PC-3 (cell line): ENCODE measurements at regions not wholly inside any gene's neighbourhood (a gene's known extent, or its start where the extent isn't known, plus 50 kb on each side); places are given as distances from the start of the nearest gene placed in this dataset.
"Not testable (repeated sequence)": the region's sequence is repeated elsewhere in the genome, so short reads cannot be mapped to it uniquely, and the experiment has no call there.

Experiments
- ATAC-seq: fragments of 200-7000 bp; cut with Tn5 transposase; 2 replicates; pipeline ENCODE4 v1.9.1; 2020; ENCODE audit warnings: mild to moderate bottlenecking, moderate library complexity
- BruUV-seq: library from RNA; stranded (reverse); fragments of 400-500 nt; replicated peaks from 2 replicates; lab custom pipeline; 2021; lab: Mats Ljungman, UMichigan
- CTCF ChIA-PET: fragments of 300-600 bp; sonication (Branson Sonifier 250); formaldehyde crosslinking; loops from one replicate; lab custom pipeline; 2022; ENCODE audit warnings: antibody characterized with exemption; lab: Charles Lee
- POLR2A ChIA-PET: fragments of 300-600 bp; sonication (Branson Sonifier 250); formaldehyde crosslinking; loops from one replicate; lab custom pipeline; 2022; ENCODE audit warnings: antibody characterized with exemption; ENCODE audit not compliant: unreplicated experiment; lab: Charles Lee
- DNase-seq: peaks from one replicate; pipeline ENCODE4 v3.0.0-alpha.2; 2015
- H2AFZ ChIP-seq: fragments of 300-600 bp; sonication (generic); 2 replicates; pipeline ENCODE4 v1.6.0; 2016; ENCODE audit warnings: antibody characterized with exemption, low read length
- H3F3A ChIP-seq: fragments of 300-600 bp; sonication (generic); one replicate; pipeline ENCODE4 v1.6.0; 2017; ENCODE audit warnings: antibody characterized with exemption, low read length, control low read depth, mild to moderate bottlenecking; ENCODE audit not compliant: unreplicated experiment
- H3K27ac ChIP-seq: fragments of 300-600 bp; sonication (generic); 2 replicates; pipeline ENCODE4 v1.5.1; 2016; ENCODE audit warnings: mild to moderate bottlenecking, low read length
- H3K27me3 ChIP-seq: fragments of 300-600 bp; sonication (generic); 2 replicates; pipeline ENCODE4 v1.6.1; 2016; ENCODE audit warnings: low read length, mixed read lengths
- H3K36me3 ChIP-seq: fragments of 300-600 bp; sonication (generic); 2 replicates; pipeline ENCODE4 v1.6.1; 2016; ENCODE audit warnings: low read depth, mixed run types, low read length, mixed read lengths
- H3K4me1 ChIP-seq: fragments of 300-600 bp; sonication (generic); 2 replicates; pipeline ENCODE4 v1.5.1; 2016; ENCODE audit warnings: low read length; ENCODE audit not compliant: insufficient read depth
- H3K4me2 ChIP-seq: fragments of 300-600 bp; sonication (generic); 2 replicates; pipeline ENCODE4 v1.6.0; 2016; ENCODE audit warnings: low read length
- H3K4me3 ChIP-seq: fragments of 300-600 bp; sonication (generic); 2 replicates; pipeline ENCODE4 v1.5.1; 2016; ENCODE audit warnings: mild to moderate bottlenecking, low read length, mixed read lengths
- H3K79me2 ChIP-seq: fragments of 300-600 bp; sonication (generic); 2 replicates; pipeline ENCODE4 v1.6.1; 2017; ENCODE audit warnings: low read length, mixed read lengths
- H3K9ac ChIP-seq: fragments of 300-600 bp; sonication (generic); 2 replicates; pipeline ENCODE4 v1.6.0; 2016; ENCODE audit warnings: mild to moderate bottlenecking, low read length
- H3K9me2 ChIP-seq: fragments of 300-600 bp; sonication (generic); replicated peaks from 2 replicates; pipeline ENCODE4 v1.6.1; 2016; ENCODE audit warnings: mixed run types, low read length, mixed read lengths
- H3K9me3 ChIP-seq: fragments of 300-600 bp; sonication (generic); 2 replicates; pipeline ENCODE4 v1.6.1; 2016; ENCODE audit warnings: low read length, mixed read lengths
- H4K20me1 ChIP-seq: fragments of 300-600 bp; sonication (generic); 2 replicates; pipeline ENCODE4 v1.6.1; 2016; ENCODE audit warnings: low read length, mixed read lengths
- EZH2 ChIP-seq: fragments of 300-600 bp; sonication (generic); IDR thresholded peaks from one replicate; pipeline ENCODE4 v1.6.1; 2017; ENCODE audit warnings: antibody characterized with exemption, mild to moderate bottlenecking, low read length; ENCODE audit not compliant: unreplicated experiment
- EZH2phosphoT487 ChIP-seq: fragments of 300-600 bp; sonication (generic); IDR thresholded peaks from 2 replicates; pipeline ENCODE4 v1.6.1; 2018; ENCODE audit warnings: mild to moderate bottlenecking, antibody characterized with exemption, low read length, borderline replicate concordance
- intact Hi-C: fragments of 100-400 bp; cut with micrococcal nuclease; formaldehyde crosslinking; loops from 2 replicates; pipeline ENCODE4 v1.9.0; 2023
- TF ChIP-seq, protein P1 (sequence below): fragments of 300-600 bp; sonication (generic); conservative IDR thresholded peaks from 2 replicates; pipeline ENCODE4 v1.5.1; 2017; ENCODE audit warnings: antibody characterized with exemption, low read depth, mild to moderate bottlenecking, low read length

DNA sequence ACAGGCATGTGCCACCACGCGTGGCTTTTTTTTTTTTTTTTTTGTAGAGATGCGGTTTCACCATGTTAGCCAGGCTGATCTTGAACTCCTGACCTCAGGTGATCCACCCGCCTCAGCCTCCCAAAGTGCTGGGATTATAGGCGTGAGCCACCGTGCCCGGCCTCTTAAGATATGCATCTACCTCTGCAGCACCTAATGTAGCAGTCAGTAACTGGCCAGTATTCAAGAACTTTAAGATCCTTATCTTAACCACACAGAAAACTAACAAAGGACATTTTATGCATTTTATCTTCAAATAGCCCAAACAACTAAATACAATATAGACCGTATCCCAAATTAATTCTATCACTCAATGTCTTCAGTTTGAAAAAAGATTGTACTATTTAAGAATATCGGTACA lies 618.7 kb downstream of the TLE1 start:
- BruUV-seq: no TSS peak
- H3K27me3 ChIP-seq: no peaks in the 10 kb centered on the region
- H3K9me2 ChIP-seq: no peaks in the 10 kb centered on the region
- CTCF ChIA-PET: no interaction called here
- H2AFZ ChIP-seq: no peak overlapping the region
- no peaks in the 10 kb centered on the region for H3K4me1 ChIP-seq
- H3K27ac ChIP-seq: no peak overlapping the region
- DNase-seq: peak; percentile 59
- H3K36me3 ChIP-seq: no peaks in the 10 kb centered on the region
- TF ChIP-seq, protein P1, sequence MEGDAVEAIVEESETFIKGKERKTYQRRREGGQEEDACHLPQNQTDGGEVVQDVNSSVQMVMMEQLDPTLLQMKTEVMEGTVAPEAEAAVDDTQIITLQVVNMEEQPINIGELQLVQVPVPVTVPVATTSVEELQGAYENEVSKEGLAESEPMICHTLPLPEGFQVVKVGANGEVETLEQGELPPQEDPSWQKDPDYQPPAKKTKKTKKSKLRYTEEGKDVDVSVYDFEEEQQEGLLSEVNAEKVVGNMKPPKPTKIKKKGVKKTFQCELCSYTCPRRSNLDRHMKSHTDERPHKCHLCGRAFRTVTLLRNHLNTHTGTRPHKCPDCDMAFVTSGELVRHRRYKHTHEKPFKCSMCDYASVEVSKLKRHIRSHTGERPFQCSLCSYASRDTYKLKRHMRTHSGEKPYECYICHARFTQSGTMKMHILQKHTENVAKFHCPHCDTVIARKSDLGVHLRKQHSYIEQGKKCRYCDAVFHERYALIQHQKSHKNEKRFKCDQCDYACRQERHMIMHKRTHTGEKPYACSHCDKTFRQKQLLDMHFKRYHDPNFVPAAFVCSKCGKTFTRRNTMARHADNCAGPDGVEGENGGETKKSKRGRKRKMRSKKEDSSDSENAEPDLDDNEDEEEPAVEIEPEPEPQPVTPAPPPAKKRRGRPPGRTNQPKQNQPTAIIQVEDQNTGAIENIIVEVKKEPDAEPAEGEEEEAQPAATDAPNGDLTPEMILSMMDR: no peak
- TF ChIP-seq EZH2 (no peak), EZH2phosphoT487 (no peak)
- POLR2A ChIA-PET: no interaction called here
- H3K9ac ChIP-seq: no peak overlapping the region
- no peaks in the 10 kb centered on the region for H3K9me3 ChIP-seq
- intact Hi-C loops: no loop called here
- no peaks in the 10 kb centered on the region for H4K20me1 ChIP-seq
- H3K4me3 ChIP-seq: no peak overlapping the region
- no peaks in the 10 kb centered on the region for H3F3A ChIP-seq
- no peaks in the 10 kb centered on the region for H3K79me2 ChIP-seq
- H3K4me2 ChIP-seq: no peak overlapping the region
- ATAC-seq: peak; percentile 42; the same call in 1 of the 2 replicates

DNA sequence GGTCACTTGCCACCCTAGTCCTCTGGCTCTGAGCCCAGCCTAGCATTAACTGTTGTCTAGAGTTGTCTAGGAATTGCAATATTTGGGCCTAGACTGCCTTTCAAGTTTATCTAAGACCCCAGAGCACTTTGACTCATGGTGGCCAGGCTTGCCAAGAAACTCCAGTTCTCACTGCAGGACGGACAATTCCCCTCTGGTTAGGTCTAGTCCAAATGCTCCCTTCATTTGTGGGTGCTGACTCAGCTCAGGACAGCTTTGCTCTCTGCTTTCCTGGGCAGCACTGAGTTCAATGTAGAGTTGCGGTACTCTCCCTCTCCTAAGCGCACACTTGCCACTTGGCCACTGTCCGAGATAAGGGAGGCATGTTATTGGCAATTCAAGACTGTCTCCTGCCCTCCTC lies 619.4 kb downstream of the TLE1 start:
- H4K20me1 ChIP-seq: no peaks in the 10 kb centered on the region
- no peaks in the 10 kb centered on the region for H3K4me1 ChIP-seq
- intact Hi-C loops: no loop called here
- H3F3A ChIP-seq: no peaks in the 10 kb centered on the region
- ATAC-seq (no peak), DNase-seq (no peak)
- TF ChIP-seq, protein P1: no peak
- no peak for TF ChIP-seq EZH2phosphoT487
- TF ChIP-seq EZH2: no peak
- H3K9me3 ChIP-seq: no peaks in the 10 kb centered on the region
- H3K4me2 ChIP-seq: no peak overlapping the region
- no TSS peak for BruUV-seq
- CTCF ChIA-PET: no interaction called here
- no peaks in the 10 kb centered on the region for H3K27me3 ChIP-seq
- no peaks in the 10 kb centered on the region for H3K79me2 ChIP-seq
- POLR2A ChIA-PET: no interaction called here
- no peak overlapping the region for H3K9ac ChIP-seq
- no peaks in the 10 kb centered on the region for H3K36me3 ChIP-seq
- H3K4me3 ChIP-seq: no peak overlapping the region
- H2AFZ ChIP-seq: no peak overlapping the region
- no peaks in the 10 kb centered on the region for H3K9me2 ChIP-seq
- H3K27ac ChIP-seq: no peak overlapping the region

DNA sequence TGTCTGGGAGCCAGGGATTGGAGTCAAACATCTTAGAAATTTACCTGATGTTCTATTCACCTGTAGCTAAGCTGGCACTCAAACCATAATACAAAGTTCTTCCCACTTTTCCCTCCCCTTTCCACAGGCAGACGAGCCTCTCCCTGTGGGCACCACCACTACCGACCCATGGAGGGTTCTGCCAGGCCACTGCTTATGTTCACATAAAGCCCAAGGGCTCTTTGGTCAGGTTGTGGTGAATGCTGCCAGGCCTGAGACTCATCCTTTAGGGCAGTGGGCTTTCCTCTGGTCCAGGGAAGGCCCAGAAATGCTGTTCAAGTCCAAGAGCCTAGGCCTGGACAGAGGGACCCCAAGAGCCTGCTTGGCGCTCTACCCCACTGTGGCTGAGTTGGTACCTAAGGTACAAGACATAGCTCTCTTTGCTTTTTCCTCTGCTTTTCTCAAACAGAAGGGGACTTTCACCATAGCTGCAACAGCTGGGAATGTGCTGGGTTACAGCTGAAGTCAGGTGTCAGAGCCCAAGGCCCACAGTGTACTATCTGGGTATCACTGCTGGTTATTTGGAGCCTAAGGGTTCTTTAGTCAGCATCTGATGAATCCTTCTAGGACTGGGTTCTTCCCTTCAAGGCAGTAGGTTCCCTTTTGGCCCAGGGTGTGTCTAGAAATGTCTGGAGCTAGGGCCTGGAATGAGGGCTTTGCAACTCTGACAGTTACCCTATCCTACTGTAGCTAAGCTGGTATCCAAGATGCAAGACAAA lies 620.1 kb downstream of the TLE1 start:
- TF ChIP-seq, protein P1: no peak
- TF ChIP-seq EZH2 (no peak), EZH2phosphoT487 (no peak)
- no peaks in the 10 kb centered on the region for H3F3A ChIP-seq
- H3K9ac ChIP-seq: no peak overlapping the region
- ChIA-PET CTCF (no interaction called here), POLR2A (no interaction called here)
- H3K4me3 ChIP-seq: no peak overlapping the region
- no peaks in the 10 kb centered on the region for H3K4me1 ChIP-seq
- H3K27me3 ChIP-seq: no peaks in the 10 kb centered on the region
- intact Hi-C loops: no loop called here
- BruUV-seq: no TSS peak
- H2AFZ ChIP-seq: no peak overlapping the region
- H3K9me2 ChIP-seq: no peaks in the 10 kb centered on the region
- H3K27ac ChIP-seq: no peak overlapping the region
- DNase-seq: no peak
- H3K36me3 ChIP-seq: no peaks in the 10 kb centered on the region
- no peak for ATAC-seq
- no peaks in the 10 kb centered on the region for H3K79me2 ChIP-seq
- H3K9me3 ChIP-seq: no peaks in the 10 kb centered on the region
- H4K20me1 ChIP-seq: no peaks in the 10 kb centered on the region
- H3K4me2 ChIP-seq: no peak overlapping the region

DNA sequence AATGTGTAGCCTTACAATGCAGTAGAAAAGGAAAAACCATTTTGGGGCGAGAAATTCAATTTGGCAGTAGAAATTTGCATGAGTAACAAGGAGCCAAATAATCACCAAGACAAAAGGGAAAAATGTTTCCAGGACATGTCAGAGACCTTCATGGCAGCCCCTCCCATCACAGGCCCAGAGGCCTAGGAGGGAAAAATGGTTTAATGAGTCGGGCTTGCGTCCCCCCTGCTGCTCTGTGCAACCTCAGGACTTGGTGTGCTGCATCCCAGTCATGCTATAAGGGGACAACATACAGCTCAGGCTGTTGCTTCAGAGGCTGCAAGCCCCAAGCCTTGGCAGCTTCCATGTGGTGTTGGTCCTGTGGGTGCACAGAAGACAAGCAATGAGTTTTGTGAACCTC lies 626.4 kb downstream of the TLE1 start:
- H3K4me1 ChIP-seq, POLR2A ChIA-PET, intact Hi-C loops, H3K36me3 ChIP-seq, H3K27me3 ChIP-seq, H3K4me3 ChIP-seq, H3K9me2 ChIP-seq, H3K4me2 ChIP-seq, DNase-seq, H3K9me3 ChIP-seq, H2AFZ ChIP-seq, BruUV-seq, CTCF ChIA-PET, ATAC-seq, H4K20me1 ChIP-seq, H3K27ac ChIP-seq, H3F3A ChIP-seq, H3K9ac ChIP-seq, H3K79me2 ChIP-seq: not testable (repeated sequence)
